ENCODE measurements at regions not wholly inside any gene's neighbourhood (a gene's known extent, or its start where the extent isn't known, plus 50 kb on each side); places are given as distances from the start of the nearest gene placed in this dataset.

DNA sequence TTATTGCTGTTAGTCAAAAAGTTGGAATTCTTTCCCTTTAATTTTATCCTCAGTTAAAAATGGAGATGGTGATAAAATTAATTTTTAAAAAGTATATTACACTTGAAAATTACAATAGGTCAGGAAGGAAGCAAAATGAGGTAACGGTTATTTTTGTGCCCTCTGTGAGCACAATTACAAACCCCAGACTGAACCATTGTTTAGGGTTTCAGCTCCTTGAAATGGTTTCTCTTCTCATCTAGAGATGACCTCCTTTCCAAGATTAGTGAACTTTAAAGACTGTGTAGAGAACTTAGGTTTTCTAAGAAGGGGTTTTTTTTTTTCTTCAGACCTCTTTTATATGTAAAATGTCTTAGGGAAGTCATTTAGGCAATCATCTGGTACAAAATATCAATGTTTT lies 126.2 kb upstream of the CHD1 start (continued):
- TF ChIP-seq GTF2F1 (IDR thresholded peaks at IDR 0.05; ENCODE audit: borderline replicate concordance, low read depth, low read length) (no peak), BRCA1 (IDR thresholded peaks at IDR 0.05; ENCODE audit: low read depth, low read length) (no peak), JUND (IDR thresholded peaks at IDR 0.05; ENCODE audit: low read length) (no peak), TEAD4 (IDR thresholded peaks at IDR 0.05; ENCODE audit: low read depth, low read length) (no peak)

All from H1 (cell line).